ENCODE measurements at regions not wholly inside any gene's neighbourhood (a gene's known extent, or its start where the extent isn't known, plus 50 kb on each side); places are given as distances from the start of the nearest gene placed in this dataset.

- no peak for TF ChIP-seq POLR2A (IDR thresholded peaks at IDR 0.05; ENCODE audit: low read depth, low read length)
- TF ChIP-seq POLR2AphosphoS5 (IDR thresholded peaks at IDR 0.05; ENCODE audit: low read depth, low read length), result no peak
- TF ChIP-seq TAF1 (IDR thresholded peaks at IDR 0.05; ENCODE audit: borderline replicate concordance, low read depth, low read length), result no peak
Observed at GRCh38 chr5:44885903-44886302, 77.2 kb downstream of the MRPS30 start.
